Progenitor cell of endocrine pancreas (in vitro differentiated cells): ENCODE measurements at regions not wholly inside any gene's neighbourhood (a gene's known extent, or its start where the extent isn't known, plus 50 kb on each side); places are given as distances from the start of the nearest gene placed in this dataset.

ENCODE experiments used
- DNase-seq: peaks from one replicate; pipeline ENCODE4 v3.0.0; 2021; ENCODE audit warnings: low spot score; ENCODE audit not compliant: unreplicated experiment
- H3K27ac Mint-ChIP-seq: 2 replicates; pipeline ENCODE4 v1.8.0; 2021; ENCODE audit warnings: mild to moderate bottlenecking, moderate library complexity, mixed read lengths
- H3K27me3 Mint-ChIP-seq: 2 replicates; pipeline ENCODE4 v1.8.0; 2021; ENCODE audit warnings: mixed read lengths
- H3K36me3 Mint-ChIP-seq: 2 replicates; pipeline ENCODE4 v1.8.0; 2022; ENCODE audit warnings: mixed read lengths; ENCODE audit not compliant: insufficient read depth
- H3K4me1 Mint-ChIP-seq: 2 replicates; pipeline ENCODE4 v1.8.0; 2021; ENCODE audit warnings: low read depth, mixed read lengths
- H3K4me3 Mint-ChIP-seq: 2 replicates; pipeline ENCODE4 v1.8.0; 2021; ENCODE audit warnings: low read depth, mild to moderate bottlenecking, moderate library complexity, mixed read lengths
- H3K9me3 Mint-ChIP-seq: 2 replicates; pipeline ENCODE4 v1.8.0; 2021; ENCODE audit warnings: low read depth, mixed read lengths
- TF ChIP-seq, protein P1 (sequence below): fragments of 200-600 bp; sonication (generic); IDR thresholded peaks from one replicate; pipeline ENCODE4 v1.5.0; 2021; ENCODE audit warnings: antibody characterized with exemption, mild to moderate bottlenecking; ENCODE audit not compliant: unreplicated experiment

DNA sequence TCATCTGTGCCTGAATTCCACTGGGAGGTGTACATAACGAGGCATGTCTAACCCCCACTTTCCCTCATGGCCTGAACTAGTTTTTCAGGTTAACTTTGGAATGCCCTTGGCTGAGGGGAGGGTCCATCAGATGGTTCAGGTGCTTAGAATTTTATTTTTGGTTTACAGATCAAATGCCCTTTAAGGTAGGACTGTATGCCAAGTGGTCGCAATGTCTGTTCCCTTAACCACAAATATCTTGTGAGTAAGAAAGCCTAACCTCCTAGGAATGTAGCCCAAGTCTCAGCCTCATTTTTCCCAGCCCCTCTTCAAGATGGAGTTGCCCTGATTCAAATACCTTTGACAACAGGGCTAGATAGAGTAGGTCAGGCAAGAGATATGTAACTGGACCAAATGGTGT is 78.4 kb downstream of the RNASET2 start:
- H3K4me1 Mint-ChIP-seq: peaks cover 13% of the 10 kb centered on the region
- H3K36me3 Mint-ChIP-seq: no peaks in the 10 kb centered on the region
- peaks cover 24% of the 10 kb centered on the region for H3K27me3 Mint-ChIP-seq
- peaks cover 4% of the 10 kb centered on the region for H3K9me3 Mint-ChIP-seq
- TF ChIP-seq, protein P1, sequence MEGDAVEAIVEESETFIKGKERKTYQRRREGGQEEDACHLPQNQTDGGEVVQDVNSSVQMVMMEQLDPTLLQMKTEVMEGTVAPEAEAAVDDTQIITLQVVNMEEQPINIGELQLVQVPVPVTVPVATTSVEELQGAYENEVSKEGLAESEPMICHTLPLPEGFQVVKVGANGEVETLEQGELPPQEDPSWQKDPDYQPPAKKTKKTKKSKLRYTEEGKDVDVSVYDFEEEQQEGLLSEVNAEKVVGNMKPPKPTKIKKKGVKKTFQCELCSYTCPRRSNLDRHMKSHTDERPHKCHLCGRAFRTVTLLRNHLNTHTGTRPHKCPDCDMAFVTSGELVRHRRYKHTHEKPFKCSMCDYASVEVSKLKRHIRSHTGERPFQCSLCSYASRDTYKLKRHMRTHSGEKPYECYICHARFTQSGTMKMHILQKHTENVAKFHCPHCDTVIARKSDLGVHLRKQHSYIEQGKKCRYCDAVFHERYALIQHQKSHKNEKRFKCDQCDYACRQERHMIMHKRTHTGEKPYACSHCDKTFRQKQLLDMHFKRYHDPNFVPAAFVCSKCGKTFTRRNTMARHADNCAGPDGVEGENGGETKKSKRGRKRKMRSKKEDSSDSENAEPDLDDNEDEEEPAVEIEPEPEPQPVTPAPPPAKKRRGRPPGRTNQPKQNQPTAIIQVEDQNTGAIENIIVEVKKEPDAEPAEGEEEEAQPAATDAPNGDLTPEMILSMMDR: no peak
- no peak overlapping the region for H3K27ac Mint-ChIP-seq
- no peak overlapping the region for H3K4me3 Mint-ChIP-seq
- DNase-seq: no peak

DNA sequence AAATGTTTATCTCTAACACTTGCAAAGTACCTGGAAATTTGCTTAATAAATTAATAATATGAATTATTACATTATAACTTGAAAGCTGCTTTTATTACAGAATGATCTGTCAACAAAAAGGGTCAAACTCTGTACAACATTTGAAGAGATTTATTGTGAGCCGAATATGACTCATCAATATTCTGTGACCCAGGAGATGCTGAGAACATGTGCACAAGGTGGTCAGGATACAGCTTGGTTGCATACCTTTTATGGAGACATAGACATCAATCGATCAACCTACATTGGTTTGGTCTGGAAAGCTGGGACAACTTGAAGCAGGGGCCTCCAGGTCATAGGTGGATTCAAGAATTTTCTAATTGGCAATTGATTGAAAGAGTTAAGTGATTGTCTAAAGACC is 79.0 kb downstream of the RNASET2 start:
- H3K4me1 Mint-ChIP-seq: peaks cover 13% of the 10 kb centered on the region
- peaks cover 28% of the 10 kb centered on the region for H3K27me3 Mint-ChIP-seq
- no peaks in the 10 kb centered on the region for H3K9me3 Mint-ChIP-seq
- no peaks in the 10 kb centered on the region for H3K36me3 Mint-ChIP-seq
- no peak overlapping the region for H3K4me3 Mint-ChIP-seq
- DNase-seq: no peak
- TF ChIP-seq, protein P1: no peak
- no peak overlapping the region for H3K27ac Mint-ChIP-seq

DNA sequence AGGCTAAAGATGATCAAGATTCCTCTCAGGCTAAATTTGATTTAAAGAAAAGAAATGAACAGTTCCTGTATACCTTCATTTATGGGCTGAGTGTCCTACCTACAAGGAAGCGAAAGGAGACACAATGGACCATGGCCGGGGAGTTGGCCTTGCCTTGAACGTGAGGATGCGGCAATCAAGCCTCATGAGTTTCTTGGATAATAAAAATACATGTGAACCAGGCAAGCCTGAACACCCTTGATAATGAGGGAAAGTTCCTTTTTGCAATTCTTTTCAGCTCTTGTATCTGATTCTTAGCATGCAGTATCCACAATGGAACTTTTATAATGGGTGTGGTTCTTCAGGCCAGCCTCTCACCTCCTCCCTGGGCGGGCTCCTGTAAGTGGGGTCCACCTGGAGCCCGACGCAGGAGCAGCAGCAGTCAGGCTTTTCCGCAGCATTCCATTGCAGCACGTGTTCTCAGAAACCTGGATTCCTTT is 83.8 kb downstream of the RNASET2 start:
- no peaks in the 10 kb centered on the region for H3K36me3 Mint-ChIP-seq
- H3K9me3 Mint-ChIP-seq: no peaks in the 10 kb centered on the region
- H3K27ac Mint-ChIP-seq: no peak overlapping the region
- no peak for DNase-seq
- TF ChIP-seq, protein P1: no peak
- peaks cover 30% of the 10 kb centered on the region for H3K27me3 Mint-ChIP-seq
- H3K4me1 Mint-ChIP-seq: peaks cover 12% of the 10 kb centered on the region
- no peak overlapping the region for H3K4me3 Mint-ChIP-seq

DNA sequence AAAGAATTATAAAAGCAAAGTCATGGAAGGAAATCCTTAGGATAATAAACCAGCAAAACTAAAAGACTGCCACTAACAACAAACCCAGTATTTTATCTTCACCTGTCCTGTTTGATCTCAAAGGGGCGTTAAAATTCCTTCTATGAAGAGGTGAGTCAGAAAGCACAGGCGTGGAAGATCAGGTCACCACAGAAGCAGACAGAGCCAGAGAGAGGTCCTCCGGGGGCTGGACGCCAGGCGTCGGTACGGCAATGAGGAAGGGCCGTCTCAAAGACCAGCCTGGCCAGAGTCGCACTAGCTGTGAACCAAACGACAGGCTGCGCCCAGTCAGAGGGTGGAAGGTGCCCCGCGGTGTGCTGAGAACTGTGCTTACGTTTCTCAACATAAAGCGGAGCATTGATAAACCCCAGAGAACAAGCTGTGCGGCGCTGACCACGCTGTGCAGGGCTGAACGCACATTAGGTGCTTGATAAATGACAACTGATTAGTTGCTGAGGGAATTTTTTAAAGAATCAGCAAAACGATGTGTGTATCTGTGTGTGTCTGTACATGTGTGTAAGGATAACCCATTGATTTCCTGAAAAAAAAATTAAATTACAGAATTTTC is 85.6 kb downstream of the RNASET2 start:
- Mint-ChIP-seq H3K36me3 (no peaks in the 10 kb centered on the region), H3K27ac (no peak overlapping the region), H3K27me3 (peaks cover 31% of the 10 kb centered on the region), H3K9me3 (no peaks in the 10 kb centered on the region), H3K4me3 (no peak overlapping the region), H3K4me1 (peaks cover 10% of the 10 kb centered on the region)
- TF ChIP-seq, protein P1: no peak
- no peak for DNase-seq

DNA sequence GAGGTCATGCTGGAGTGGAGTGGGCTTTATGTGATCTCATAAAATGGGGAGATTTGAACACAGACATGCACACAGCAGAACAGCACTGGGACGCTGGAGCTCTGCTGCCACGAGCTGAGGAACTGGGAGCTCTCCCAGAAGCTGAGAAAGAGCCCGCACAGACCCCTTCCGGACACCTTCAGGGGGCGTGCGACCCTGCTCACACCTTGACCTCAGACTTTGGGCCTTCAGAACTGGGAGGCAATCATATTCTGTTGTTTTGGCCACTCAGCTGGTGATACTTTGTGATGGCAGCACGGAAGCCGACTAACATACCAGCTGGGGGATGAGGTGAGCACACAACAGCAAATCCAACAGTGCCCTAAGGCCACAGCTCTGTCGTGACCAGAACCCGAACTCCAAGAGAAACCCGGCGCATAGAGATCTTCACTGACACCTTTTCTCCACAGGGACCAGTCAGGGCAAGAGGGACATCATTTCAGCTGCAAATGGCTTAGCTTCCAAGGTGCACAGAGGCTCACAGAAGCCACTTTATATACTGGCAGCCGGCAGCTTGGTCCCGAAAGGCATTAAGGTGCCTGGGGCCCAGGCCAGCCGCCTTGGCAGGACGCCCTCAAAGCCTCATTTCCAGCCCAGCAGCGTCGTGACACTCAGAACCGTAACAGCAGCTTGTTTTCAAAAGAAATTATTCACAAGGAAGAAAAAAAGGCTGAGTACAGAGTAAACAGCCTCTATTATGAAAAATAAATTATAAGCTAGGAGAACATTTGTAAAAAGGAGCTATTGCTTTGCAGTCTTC is 89.3 kb downstream of the RNASET2 start:
- no peak overlapping the region for H3K27ac Mint-ChIP-seq
- peaks cover 32% of the 10 kb centered on the region for H3K27me3 Mint-ChIP-seq
- no peaks in the 10 kb centered on the region for H3K36me3 Mint-ChIP-seq
- peaks cover 2% of the 10 kb centered on the region for H3K4me1 Mint-ChIP-seq
- H3K9me3 Mint-ChIP-seq: no peaks in the 10 kb centered on the region
- TF ChIP-seq, protein P1: no peak
- H3K4me3 Mint-ChIP-seq: no peak overlapping the region
- DNase-seq: no peak
